H9 (cell line): ENCODE measurements at regions not wholly inside any gene's neighbourhood (a gene's known extent, or its start where the extent isn't known, plus 50 kb on each side); places are given as distances from the start of the nearest gene placed in this dataset.

Experiments
- DNase-seq: peaks from one replicate; pipeline ENCODE4 v3.0.0-alpha.2; 2017
- H2AFZ ChIP-seq: one replicate; pipeline ENCODE4 v1.6.1; 2013; ENCODE audit warnings: mild to moderate bottlenecking, low read length, control low read depth, moderate library complexity
- H2AK5ac ChIP-seq: 2 replicates; pipeline ENCODE4 v1.6.1; 2013; ENCODE audit warnings: low read length, control low read depth, mixed read lengths; ENCODE audit not compliant: insufficient read length
- H2BK120ac ChIP-seq: one replicate; pipeline ENCODE4 v1.6.1; 2013; ENCODE audit warnings: low read depth, mild to moderate bottlenecking, low read length, control low read depth, inconsistent platforms; ENCODE audit not compliant: poor library complexity, severe bottlenecking
- H2BK12ac ChIP-seq: 2 replicates; pipeline ENCODE4 v1.6.1; 2013; ENCODE audit warnings: low read length, control low read depth, mixed read lengths, low read depth; ENCODE audit not compliant: insufficient read length
- H2BK15ac ChIP-seq: 2 replicates; pipeline ENCODE4 v1.6.1; 2013; ENCODE audit warnings: low read depth, low read length, control low read depth
- H2BK20ac ChIP-seq: one replicate; pipeline ENCODE4 v1.6.1; 2013; ENCODE audit warnings: low read depth, mild to moderate bottlenecking, low read length, control low read depth, inconsistent platforms; ENCODE audit not compliant: poor library complexity, severe bottlenecking
- H2BK5ac ChIP-seq: 2 replicates; pipeline ENCODE4 v1.6.1; 2013; ENCODE audit warnings: low read length, control low read depth, mixed read lengths; ENCODE audit not compliant: insufficient read length
- H3K14ac ChIP-seq: 2 replicates; pipeline ENCODE4 v1.6.1; 2013; ENCODE audit warnings: low read length, control low read depth; ENCODE audit not compliant: insufficient read depth
- H3K18ac ChIP-seq: 2 replicates; pipeline ENCODE4 v1.6.1; 2013; ENCODE audit warnings: low read depth, mild to moderate bottlenecking, mixed read lengths, low read length, control low read depth; ENCODE audit not compliant: insufficient read length
- H3K23ac ChIP-seq: 2 replicates; pipeline ENCODE4 v1.6.1; 2013; ENCODE audit warnings: low read length, control low read depth, mixed read lengths, low read depth; ENCODE audit not compliant: insufficient read length
- H3K23me2 ChIP-seq: 2 replicates; pipeline ENCODE4 v1.6.1; 2013; ENCODE audit warnings: low read depth, mild to moderate bottlenecking, mixed read lengths, low read length, control low read depth; ENCODE audit not compliant: insufficient read length, poor library complexity, severe bottlenecking
- H3K27ac ChIP-seq: 2 replicates; pipeline ENCODE4 v1.5.1; 2013; ENCODE audit warnings: low read length, control low read depth, mixed read lengths, low read depth; ENCODE audit not compliant: insufficient read length
- H3K27me3 ChIP-seq: 2 replicates; pipeline ENCODE4 v1.6.1; 2013; ENCODE audit warnings: low read length, control low read depth, inconsistent platforms; ENCODE audit not compliant: insufficient read depth
- H3K4ac ChIP-seq: 2 replicates; pipeline ENCODE4 v1.6.1; 2013; ENCODE audit warnings: low read depth, mild to moderate bottlenecking, control low read depth, inconsistent platforms, low read length, moderate library complexity
- H3K4me1 ChIP-seq: 2 replicates; pipeline ENCODE4 v1.6.1; 2013; ENCODE audit warnings: low read length, control low read depth, inconsistent platforms; ENCODE audit not compliant: insufficient read depth
- H3K4me2 ChIP-seq: 2 replicates; pipeline ENCODE4 v1.6.1; 2013; ENCODE audit warnings: low read length, control low read depth, mixed read lengths; ENCODE audit not compliant: insufficient read length, insufficient read depth
- H3K56ac ChIP-seq: 2 replicates; pipeline ENCODE4 v1.6.1; 2013; ENCODE audit warnings: low read depth, mild to moderate bottlenecking, mixed read lengths, low read length, control low read depth; ENCODE audit not compliant: insufficient read length
- H3K79me1 ChIP-seq: 2 replicates; pipeline ENCODE4 v1.6.1; 2013; ENCODE audit warnings: low read depth, mild to moderate bottlenecking, moderate library complexity, low read length, control low read depth, inconsistent platforms; ENCODE audit not compliant: insufficient read depth, poor library complexity, severe bottlenecking
- H3K79me2 ChIP-seq: 2 replicates; pipeline ENCODE4 v1.6.1; 2013; ENCODE audit warnings: low read length, control low read depth, inconsistent platforms; ENCODE audit not compliant: insufficient read depth
- H3K9ac ChIP-seq: 2 replicates; pipeline ENCODE4 v1.6.1; 2013; ENCODE audit warnings: low read length, control low read depth, mixed read lengths; ENCODE audit not compliant: insufficient read length; ENCODE audit errors: extremely low read depth
- H3K9me3 ChIP-seq: one replicate; pipeline ENCODE4 v1.6.1; 2013; ENCODE audit warnings: low read depth, low read length, inconsistent platforms; ENCODE audit not compliant: control insufficient read depth
- H3T11ph ChIP-seq: one replicate; pipeline ENCODE4 v1.6.1; 2013; ENCODE audit warnings: mild to moderate bottlenecking, low read length, control low read depth, inconsistent platforms
- H4K20me1 ChIP-seq: one replicate; pipeline ENCODE4 v1.6.1; 2013; ENCODE audit not compliant: control insufficient read depth, insufficient read length, insufficient read depth
- H4K5ac ChIP-seq: 2 replicates; pipeline ENCODE4 v1.6.1; 2013; ENCODE audit warnings: low read depth, mild to moderate bottlenecking, mixed read lengths, low read length, control low read depth; ENCODE audit not compliant: insufficient read length
- H4K8ac ChIP-seq: replicated peaks from 2 replicates; pipeline ENCODE4 v1.6.1; 2013; ENCODE audit warnings: low read length, control low read depth, mixed read lengths, low read depth; ENCODE audit not compliant: insufficient read length
- H4K91ac ChIP-seq: 2 replicates; pipeline ENCODE4 v1.6.1; 2013; ENCODE audit warnings: low read depth, mild to moderate bottlenecking, moderate library complexity, mixed read lengths, low read length, control low read depth; ENCODE audit not compliant: insufficient read length
- H3K27ac Mint-ChIP-seq, 3 experiments: 2 replicates in 2 of 3; 3 replicates in 1 of 3; pipeline ENCODE4 v1.8.0; 2020 to 2021; ENCODE audit warnings: mixed read lengths in 3 of 3, mild to moderate bottlenecking in 1 of 3, moderate library complexity in 1 of 3
- H3K27me3 Mint-ChIP-seq: 2 replicates; pipeline ENCODE4 v1.8.0; 2021; ENCODE audit warnings: low read depth, mild to moderate bottlenecking, moderate library complexity, mixed read lengths
- H3K36me3 Mint-ChIP-seq, 3 experiments: 2 replicates in 2 of 3; 3 replicates in 1 of 3; pipeline ENCODE4 v1.8.0; 2020 to 2021; ENCODE audit warnings: low read depth in 3 of 3, mixed read lengths in 3 of 3; ENCODE audit not compliant: insufficient read depth in 1 of 3
- H3K4me1 Mint-ChIP-seq, 2 experiments: 2 replicates each; pipeline ENCODE4 v1.8.0; 2020; ENCODE audit warnings: mixed read lengths in 2 of 2
- H3K4me3 Mint-ChIP-seq, 2 experiments: 2 replicates in 1 of 2; 3 replicates in 1 of 2; pipeline ENCODE4 v1.8.0; 2020 to 2021; ENCODE audit warnings: mild to moderate bottlenecking in 2 of 2, mixed read lengths in 2 of 2, moderate library complexity in 1 of 2
- H3K9me3 Mint-ChIP-seq, 2 experiments: 2 replicates in 1 of 2; 3 replicates in 1 of 2; pipeline ENCODE4 v1.8.0; 2020; ENCODE audit warnings: mild to moderate bottlenecking in 2 of 2, mixed read lengths in 2 of 2, moderate library complexity in 1 of 2
- CTCF ChIP-seq: fragments of 200-600 bp; sonication (generic); conservative IDR thresholded peaks from 3 replicates; pipeline ENCODE4 v1.8.0; 2021; ENCODE audit warnings: antibody characterized with exemption, mild to moderate bottlenecking
- WGBS: extraction: QIAGEN DNeasy Blood & Tissue Kit; methylation state at CpG from one replicate; pipeline ENCODE4 v1.1.7; 2013; ENCODE audit warnings: missing lambda C conversion rate, low lambda C conversion rate, mixed read lengths; ENCODE audit not compliant: insufficient read length; ENCODE audit errors: extremely low coverage; 5-methylcytosine and 5-hydroxymethylcytosine counted together

- Histone ChIP-seq H3K79me1 (no peaks in the 10 kb centered on the region), H3K9me3 (no peaks in the 10 kb centered on the region), H3K23ac (no peak overlapping the region), H2BK12ac (no peak overlapping the region), H3K27ac (no peak overlapping the region), H3K79me2 (no peaks in the 10 kb centered on the region), H3K14ac (no peak overlapping the region), H4K5ac (no peak overlapping the region), H2BK15ac (no peak overlapping the region), H4K8ac (no peak overlapping the region), H3K4me2 (no peak overlapping the region), H2BK20ac (no peak overlapping the region), H4K20me1 (no peaks in the 10 kb centered on the region), H4K91ac (no peak overlapping the region), H3K27me3 (no peaks in the 10 kb centered on the region; the same call in 1 of the 2 replicates), H3K18ac (no peak overlapping the region), H3K4ac (no peak overlapping the region), H2BK120ac (no peak overlapping the region), H3K56ac (no peak overlapping the region), H2AK5ac (no peak overlapping the region), H3K23me2 (no peaks in the 10 kb centered on the region), H3K4me1 (peaks cover 2% of the 10 kb centered on the region; the same call in 1 of the 2 replicates), H2BK5ac (no peak overlapping the region), H2AFZ (no peak overlapping the region), H3K9ac (no peak overlapping the region), H3T11ph (no peak overlapping the region)
- Mint-ChIP-seq H3K4me3 (no peak overlapping the region), H3K27me3 (peaks cover 6% of the 10 kb centered on the region; the same call in 1 of the 2 replicates), H3K36me3 (no peaks in the 10 kb centered on the region), H3K9me3 (peaks cover 4% of the 10 kb centered on the region in 2 experiments; a peak in 1 of 5 replicates), H3K4me1 (peaks cover 12 to 25% of the 10 kb centered on the region in 2 experiments), H3K27ac (no peak overlapping the region)
- no peak for TF ChIP-seq CTCF
- DNase-seq: no peak
- no CpG with 5 or more reads among the region's 1 CpG for WGBS
Observed at GRCh38 chr11:114955923-114956322, 277.6 kb downstream of the NXPE2 start.
